ENCODE measurements at regions not wholly inside any gene's neighbourhood (a gene's known extent, or its start where the extent isn't known, plus 50 kb on each side); places are given as distances from the start of the nearest gene placed in this dataset.

DNA sequence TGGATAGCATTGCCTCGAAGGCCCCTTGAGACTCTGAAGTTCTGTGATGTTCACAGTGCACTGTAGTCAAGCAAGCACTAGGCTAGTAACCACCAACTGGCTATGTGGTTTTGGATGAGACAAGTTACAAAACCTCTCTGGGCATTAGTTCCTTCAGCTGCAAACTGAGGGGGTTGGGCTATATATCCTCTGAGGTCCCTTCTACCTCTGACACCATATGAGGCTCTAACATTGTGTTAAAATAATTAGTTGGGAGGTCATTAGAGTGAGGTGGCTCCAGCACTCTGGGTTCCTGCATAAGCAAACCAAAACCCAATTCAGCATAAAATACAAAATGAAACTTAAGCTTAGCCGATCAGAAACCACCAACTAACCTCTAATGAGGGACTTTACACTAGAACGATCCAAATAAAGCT, 209.5 kb upstream of the LRRN1 start:
- no peaks in the 10 kb centered on the region for H3K27me3 Mint-ChIP-seq (ENCODE audit: low read depth)
- DNase-seq (ENCODE audit: low spot score in 2 of 2, unreplicated experiment in 2 of 2), result no peak
- no peak overlapping the region for H3K4me3 Mint-ChIP-seq
- H3K27ac Mint-ChIP-seq, result no peak overlapping the region
- TF ChIP-seq, protein P1, sequence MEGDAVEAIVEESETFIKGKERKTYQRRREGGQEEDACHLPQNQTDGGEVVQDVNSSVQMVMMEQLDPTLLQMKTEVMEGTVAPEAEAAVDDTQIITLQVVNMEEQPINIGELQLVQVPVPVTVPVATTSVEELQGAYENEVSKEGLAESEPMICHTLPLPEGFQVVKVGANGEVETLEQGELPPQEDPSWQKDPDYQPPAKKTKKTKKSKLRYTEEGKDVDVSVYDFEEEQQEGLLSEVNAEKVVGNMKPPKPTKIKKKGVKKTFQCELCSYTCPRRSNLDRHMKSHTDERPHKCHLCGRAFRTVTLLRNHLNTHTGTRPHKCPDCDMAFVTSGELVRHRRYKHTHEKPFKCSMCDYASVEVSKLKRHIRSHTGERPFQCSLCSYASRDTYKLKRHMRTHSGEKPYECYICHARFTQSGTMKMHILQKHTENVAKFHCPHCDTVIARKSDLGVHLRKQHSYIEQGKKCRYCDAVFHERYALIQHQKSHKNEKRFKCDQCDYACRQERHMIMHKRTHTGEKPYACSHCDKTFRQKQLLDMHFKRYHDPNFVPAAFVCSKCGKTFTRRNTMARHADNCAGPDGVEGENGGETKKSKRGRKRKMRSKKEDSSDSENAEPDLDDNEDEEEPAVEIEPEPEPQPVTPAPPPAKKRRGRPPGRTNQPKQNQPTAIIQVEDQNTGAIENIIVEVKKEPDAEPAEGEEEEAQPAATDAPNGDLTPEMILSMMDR (IDR thresholded peaks at IDR 0.05; ENCODE audit: unreplicated experiment), result no peak
- H3K36me3 Mint-ChIP-seq, result no peaks in the 10 kb centered on the region
- H3K9me3 Mint-ChIP-seq, result peaks cover 23% of the 10 kb centered on the region
- H3K4me1 Mint-ChIP-seq, result peaks cover 22% of the 10 kb centered on the region

DNA sequence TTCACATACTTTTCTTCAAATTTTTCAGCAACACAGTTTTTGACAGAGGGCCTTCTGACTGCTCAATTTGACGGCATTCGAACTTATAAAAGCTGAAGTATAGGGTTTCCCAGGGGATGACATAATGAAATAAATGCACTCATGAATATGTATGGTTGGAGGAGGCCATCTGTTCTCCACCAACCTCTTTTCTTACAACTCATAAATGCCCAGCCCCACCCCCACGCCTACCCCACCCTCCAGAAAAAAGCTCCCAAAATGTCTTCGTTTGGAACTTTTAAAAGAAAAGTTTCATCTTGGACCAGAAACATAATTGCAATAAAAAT, 211.6 kb upstream of the LRRN1 start:
- no peak overlapping the region for H3K4me3 Mint-ChIP-seq
- H3K36me3 Mint-ChIP-seq, result no peaks in the 10 kb centered on the region
- H3K4me1 Mint-ChIP-seq, result peaks cover 22% of the 10 kb centered on the region
- no peak for DNase-seq (ENCODE audit: low spot score in 2 of 2, unreplicated experiment in 2 of 2)
- H3K27me3 Mint-ChIP-seq (ENCODE audit: low read depth), result no peaks in the 10 kb centered on the region
- H3K27ac Mint-ChIP-seq, result peak overlapping the region; percentile 39
- H3K9me3 Mint-ChIP-seq, result peaks cover 19% of the 10 kb centered on the region
- TF ChIP-seq, protein P1 (IDR thresholded peaks at IDR 0.05; ENCODE audit: unreplicated experiment), result no peak

DNA sequence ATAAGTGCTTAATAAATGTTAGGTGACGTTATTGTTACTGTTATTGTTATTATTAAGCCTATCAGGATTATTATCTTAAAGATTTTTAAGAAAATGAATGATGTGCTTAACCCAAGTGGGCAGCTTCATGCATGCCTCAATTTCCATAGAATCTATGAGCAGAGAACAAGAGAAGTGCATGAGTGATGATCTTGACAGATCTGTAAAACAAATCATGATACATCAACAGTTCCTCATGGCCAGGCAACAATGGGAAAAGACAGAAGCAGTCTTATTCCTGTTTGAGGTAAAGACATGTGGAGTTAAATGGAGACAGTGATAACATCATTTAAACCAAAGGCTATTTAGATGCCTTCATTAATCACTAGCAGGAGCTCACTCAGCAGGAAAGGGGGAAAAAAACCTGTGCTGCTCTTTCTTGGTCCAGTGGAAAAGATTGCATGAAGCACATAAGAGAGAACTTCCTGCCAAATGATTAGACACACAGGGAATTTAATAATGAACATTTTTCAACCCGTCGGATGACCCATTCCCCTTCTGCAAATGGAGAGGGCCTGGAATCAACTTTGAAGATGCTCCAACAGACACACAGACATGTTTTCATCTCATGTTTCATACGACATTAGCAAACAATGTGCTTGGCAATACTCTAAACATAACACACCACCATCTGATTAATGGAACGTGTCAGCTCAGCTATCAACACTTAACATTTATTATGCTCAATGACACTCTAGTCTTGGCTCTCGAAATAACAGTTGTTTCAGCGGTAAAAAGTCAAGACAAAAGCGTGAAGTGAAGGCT, 212.2 kb upstream of the LRRN1 start:
- H3K4me3 Mint-ChIP-seq, result no peak overlapping the region
- no peak for DNase-seq (ENCODE audit: low spot score in 2 of 2, unreplicated experiment in 2 of 2)
- no peaks in the 10 kb centered on the region for H3K36me3 Mint-ChIP-seq
- peak overlapping the region; percentile 20 for H3K27ac Mint-ChIP-seq
- peaks cover 22% of the 10 kb centered on the region for H3K4me1 Mint-ChIP-seq
- H3K27me3 Mint-ChIP-seq (ENCODE audit: low read depth), result no peaks in the 10 kb centered on the region
- peaks cover 13% of the 10 kb centered on the region for H3K9me3 Mint-ChIP-seq
- TF ChIP-seq, protein P1 (IDR thresholded peaks at IDR 0.05; ENCODE audit: unreplicated experiment), result no peak

DNA sequence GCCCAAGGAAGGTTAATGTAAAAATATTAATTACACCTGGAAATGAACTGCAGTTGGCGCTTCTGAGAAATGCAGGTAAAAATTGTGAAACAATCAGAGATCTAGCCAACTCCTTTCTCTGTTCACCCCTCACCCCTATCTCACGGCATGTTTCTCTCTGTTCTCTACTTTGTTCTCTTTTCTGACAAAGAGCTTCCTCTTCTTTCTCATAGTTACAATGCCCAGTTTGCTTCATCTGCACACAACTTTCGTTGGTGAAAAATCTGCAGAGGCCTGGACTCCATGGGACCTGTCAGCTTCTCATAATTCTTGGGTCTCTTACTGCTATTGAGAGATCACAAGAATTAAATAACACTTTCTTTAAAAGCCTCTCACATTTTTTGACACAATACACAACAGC, 212.9 kb upstream of the LRRN1 start:
- peak overlapping the region; percentile 20 for H3K27ac Mint-ChIP-seq
- peaks cover 22% of the 10 kb centered on the region for H3K4me1 Mint-ChIP-seq
- no peaks in the 10 kb centered on the region for H3K27me3 Mint-ChIP-seq (ENCODE audit: low read depth)
- DNase-seq (ENCODE audit: low spot score in 2 of 2, unreplicated experiment in 2 of 2), result no peak
- H3K36me3 Mint-ChIP-seq, result no peaks in the 10 kb centered on the region
- H3K9me3 Mint-ChIP-seq, result peaks cover 6% of the 10 kb centered on the region
- TF ChIP-seq, protein P1 (IDR thresholded peaks at IDR 0.05; ENCODE audit: unreplicated experiment), result no peak
- no peak overlapping the region for H3K4me3 Mint-ChIP-seq

DNA sequence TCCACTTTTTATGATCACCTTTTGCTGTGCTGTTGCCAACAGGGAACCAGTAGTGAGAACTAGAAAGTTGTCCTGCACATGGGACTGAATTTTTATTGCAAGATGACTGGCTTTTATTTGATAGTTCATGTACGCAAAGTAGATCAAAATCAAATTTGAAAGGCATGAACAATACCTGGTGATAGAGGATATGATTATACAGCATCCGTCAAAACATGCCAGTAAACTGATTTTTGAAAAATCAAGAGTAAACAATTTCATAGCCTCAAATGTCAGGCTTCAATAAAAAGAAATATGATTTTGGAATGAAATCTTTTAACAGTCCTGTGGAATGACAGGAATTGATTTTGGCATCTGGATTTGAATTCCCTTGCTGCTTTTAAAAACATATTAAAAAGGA, 219.6 kb upstream of the LRRN1 start:
- TF ChIP-seq, protein P1 (IDR thresholded peaks at IDR 0.05; ENCODE audit: unreplicated experiment), result no peak
- H3K4me1 Mint-ChIP-seq, result peaks cover 2% of the 10 kb centered on the region
- no peak overlapping the region for H3K4me3 Mint-ChIP-seq
- H3K36me3 Mint-ChIP-seq, result no peaks in the 10 kb centered on the region
- no peak overlapping the region for H3K27ac Mint-ChIP-seq
- DNase-seq (ENCODE audit: low spot score in 2 of 2, unreplicated experiment in 2 of 2), result no peak
- H3K27me3 Mint-ChIP-seq (ENCODE audit: low read depth), result no peaks in the 10 kb centered on the region
- no peaks in the 10 kb centered on the region for H3K9me3 Mint-ChIP-seq

All from mesothelial cell of epicardium (in vitro differentiated cells).